Endometrium (tissue), 2 donors: ENCODE measurements at regions not wholly inside any gene's neighbourhood (a gene's known extent, or its start where the extent isn't known, plus 50 kb on each side); places are given as distances from the start of the nearest gene placed in this dataset.
"Not testable (repeated sequence)": the region's sequence is repeated elsewhere in the genome, so short reads cannot be mapped to it uniquely, and the experiment has no call there.

ENCODE experiments used
- FAIRE-seq: peaks from 2 replicates; lab custom pipeline; 2012; peaks lifted over from hg19 to GRCh38; lab: Jason Lieb, UNC
- donor health status: control.
- donor health status: control.

DNA sequence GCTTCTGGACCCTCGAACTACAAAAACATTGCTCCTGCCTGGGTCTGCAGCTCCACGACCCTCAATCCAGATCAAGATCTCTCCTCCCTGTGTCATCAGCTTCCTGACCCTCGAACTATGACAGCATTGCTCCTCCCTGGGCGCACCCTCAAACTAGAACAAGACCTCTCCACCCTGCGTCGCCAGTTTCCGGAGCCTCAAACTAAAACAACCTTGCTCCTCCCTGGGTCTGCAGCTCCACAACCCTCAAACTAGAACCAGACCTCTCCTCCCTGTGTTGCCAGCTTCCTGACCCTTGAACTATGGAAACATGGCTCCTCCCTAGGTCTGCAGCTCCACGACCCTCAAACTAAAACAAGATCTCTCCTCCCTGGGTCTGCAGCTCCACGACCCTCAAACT is 339.7 kb upstream of the SULF2 start:
- no peak for FAIRE-seq

- FAIRE-seq, result no peak
These were observed 339.0 kb upstream of the SULF2 start for GRCh38 chr20:48124181-48124782.

GRCh38 chr20:48120120-48120519 is 334.8 kb upstream of the SULF2 start:
- no peak for FAIRE-seq

DNA sequence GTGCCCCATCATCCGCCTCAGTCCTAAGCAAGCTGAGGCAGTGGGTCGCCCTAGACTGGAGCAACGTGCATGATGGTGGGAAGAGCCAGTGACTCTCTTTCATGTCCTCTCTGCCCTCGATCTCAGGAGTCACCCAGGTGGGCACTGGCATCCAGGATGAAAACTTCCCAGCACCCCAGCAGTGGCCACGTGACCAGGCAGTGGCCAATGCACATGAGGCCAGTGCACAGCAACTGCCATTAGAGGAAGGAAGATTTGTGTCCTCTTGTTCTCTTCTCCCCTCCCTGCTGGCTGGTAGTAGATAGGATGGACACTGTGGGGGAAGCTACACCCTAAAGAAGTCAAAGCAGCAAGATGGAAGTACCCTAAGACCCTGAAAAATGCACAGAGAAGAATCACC is 334.1 kb upstream of the SULF2 start:
- not testable (repeated sequence) for FAIRE-seq

GRCh38 chr20:48115502-48115901 is 330.2 kb upstream of the SULF2 start:
- no peak for FAIRE-seq

DNA sequence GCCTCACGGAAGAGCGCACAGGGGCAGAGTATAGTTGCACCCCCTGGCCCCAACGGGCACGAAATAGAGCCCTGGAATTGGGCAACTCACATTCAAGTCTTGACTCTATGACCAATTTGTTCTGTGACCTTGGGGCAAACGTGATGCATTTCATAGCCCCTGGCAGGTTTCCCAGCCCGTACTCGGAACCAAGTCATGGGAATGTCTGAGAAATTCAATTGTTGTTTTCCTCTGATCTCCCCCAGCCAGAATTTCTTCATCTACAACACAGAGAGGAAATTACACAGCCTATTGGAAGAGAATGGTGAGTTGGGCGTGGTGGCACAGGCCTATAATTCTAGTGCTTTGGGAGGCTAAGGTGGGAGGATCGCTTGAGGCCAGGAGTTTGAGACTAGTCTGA is 322.3 kb upstream of the SULF2 start:
- no peak for FAIRE-seq

GRCh38 chr20:48106428-48106827 is 321.1 kb upstream of the SULF2 start:
- no peak for FAIRE-seq

GRCh38 chr20:48105526-48105925 is 320.2 kb upstream of the SULF2 start:
- no peak for FAIRE-seq

- no peak for FAIRE-seq
These were observed 317.8 kb upstream of the SULF2 start for GRCh38 chr20:48102931-48103660.

DNA sequence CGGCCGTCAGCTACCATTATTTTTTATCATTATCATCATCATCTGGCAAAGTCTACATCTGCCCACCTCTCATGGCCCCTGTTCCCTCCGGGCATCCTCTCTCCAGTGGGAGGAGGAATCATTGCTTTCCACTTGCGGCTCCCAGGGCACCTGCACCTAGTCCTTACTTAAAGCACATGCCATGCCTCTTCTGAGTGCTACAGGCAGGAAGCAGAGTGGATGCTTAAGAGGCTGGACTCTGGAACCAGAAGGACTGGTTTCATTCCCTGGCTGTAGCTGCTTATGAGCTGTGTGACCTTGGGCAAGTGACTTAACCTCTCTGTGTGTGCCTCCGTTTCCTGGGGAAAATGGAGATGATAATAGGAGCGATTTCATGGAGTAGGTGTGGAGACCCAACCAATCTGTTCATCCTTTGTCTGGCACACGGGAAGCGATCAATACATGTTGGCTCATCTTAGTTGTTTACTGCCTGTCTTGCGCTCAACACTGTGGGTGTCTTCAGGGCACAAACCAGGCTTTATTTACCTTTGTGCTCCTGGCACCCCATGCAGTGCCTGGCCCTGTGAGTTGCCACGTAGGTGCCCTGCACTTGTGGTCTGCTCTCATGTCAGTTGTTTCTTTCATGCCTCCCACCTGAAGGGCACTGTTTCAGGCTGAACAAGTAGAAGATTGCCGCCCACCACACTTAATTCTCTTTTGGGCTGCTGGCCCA is 317.0 kb upstream of the SULF2 start:
- FAIRE-seq, result no peak

- no peak for FAIRE-seq
These were observed 315.2 kb upstream of the SULF2 start for GRCh38 chr20:48100483-48100882.

DNA sequence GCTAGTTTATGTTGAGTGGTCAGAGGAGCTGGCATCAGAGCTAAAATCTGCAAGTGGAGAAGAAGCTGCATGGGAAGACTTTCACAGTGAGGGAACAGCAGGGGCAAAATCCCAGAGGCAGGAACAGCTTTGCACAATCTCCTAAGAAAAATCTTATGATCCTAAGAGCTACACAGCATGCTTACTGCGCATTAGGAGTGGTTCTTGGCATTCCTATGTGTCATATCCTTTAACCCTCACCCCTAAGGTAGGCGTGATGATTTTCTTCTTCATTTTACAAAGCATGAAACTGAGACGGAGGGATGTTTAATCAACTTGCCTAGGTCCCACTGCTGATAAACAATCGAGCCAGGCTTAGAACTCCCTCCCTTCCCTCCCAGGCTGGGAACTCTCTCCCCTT is 313.6 kb upstream of the SULF2 start:
- no peak for FAIRE-seq

DNA sequence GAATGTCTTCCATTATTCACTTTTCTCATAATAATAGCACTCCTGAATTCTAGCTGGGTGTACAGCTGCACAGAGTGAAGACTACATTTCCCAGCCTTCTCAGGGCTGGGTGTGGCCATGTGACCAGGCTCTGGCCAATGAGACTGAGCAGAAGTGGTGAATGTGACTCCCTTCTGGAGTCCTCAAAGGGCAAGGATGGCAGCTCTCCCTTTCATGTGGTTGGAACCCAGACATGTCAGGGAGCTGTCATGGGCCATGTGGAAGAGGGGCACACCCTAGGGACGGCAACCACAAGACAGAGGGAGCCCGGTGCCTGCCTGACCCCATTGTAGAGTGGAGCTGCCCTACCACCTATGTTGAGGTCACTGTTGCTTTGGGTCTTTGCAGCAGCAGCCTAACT is 312.8 kb upstream of the SULF2 start:
- FAIRE-seq, result no peak

- no peak for FAIRE-seq
These were observed 311.9 kb upstream of the SULF2 start for GRCh38 chr20:48096957-48097890.

DNA sequence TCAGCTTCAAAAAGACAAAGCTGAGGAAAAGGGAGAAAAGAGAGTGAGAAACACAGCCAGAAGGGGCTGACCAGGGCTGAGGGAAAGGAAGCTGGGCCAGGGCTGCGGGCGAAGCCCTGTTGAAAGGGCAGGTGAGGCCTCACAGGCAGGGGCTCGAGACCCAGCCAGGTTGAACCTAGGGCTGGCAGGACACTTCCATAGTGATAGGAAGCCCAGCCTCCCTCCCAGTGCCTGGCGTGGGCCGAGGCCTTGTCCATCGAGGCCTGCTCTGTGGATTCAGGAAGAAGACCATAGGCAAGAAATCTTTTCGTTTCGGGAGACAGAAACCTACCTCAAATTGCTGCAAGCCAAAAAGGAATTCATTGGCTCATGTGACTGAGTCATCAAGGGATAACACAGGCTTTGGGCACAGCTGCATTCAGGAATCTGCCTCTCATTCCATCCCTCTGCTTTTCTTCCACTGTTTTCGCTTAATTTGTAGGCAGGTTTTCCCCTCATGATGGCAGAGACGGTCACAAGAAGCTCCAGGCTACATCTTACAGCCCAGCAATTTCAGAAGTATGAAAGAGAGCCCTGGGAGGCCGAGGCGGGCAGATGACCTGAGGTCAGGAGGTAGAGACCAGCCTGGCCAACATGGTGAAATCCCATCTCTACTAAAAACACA is 311.1 kb upstream of the SULF2 start:
- no peak for FAIRE-seq

- no peak for FAIRE-seq
These were observed 309.7 kb upstream of the SULF2 start for GRCh38 chr20:48094944-48095343.

- no peak for FAIRE-seq
These were observed 309.0 kb upstream of the SULF2 start for GRCh38 chr20:48094196-48094749.

DNA sequence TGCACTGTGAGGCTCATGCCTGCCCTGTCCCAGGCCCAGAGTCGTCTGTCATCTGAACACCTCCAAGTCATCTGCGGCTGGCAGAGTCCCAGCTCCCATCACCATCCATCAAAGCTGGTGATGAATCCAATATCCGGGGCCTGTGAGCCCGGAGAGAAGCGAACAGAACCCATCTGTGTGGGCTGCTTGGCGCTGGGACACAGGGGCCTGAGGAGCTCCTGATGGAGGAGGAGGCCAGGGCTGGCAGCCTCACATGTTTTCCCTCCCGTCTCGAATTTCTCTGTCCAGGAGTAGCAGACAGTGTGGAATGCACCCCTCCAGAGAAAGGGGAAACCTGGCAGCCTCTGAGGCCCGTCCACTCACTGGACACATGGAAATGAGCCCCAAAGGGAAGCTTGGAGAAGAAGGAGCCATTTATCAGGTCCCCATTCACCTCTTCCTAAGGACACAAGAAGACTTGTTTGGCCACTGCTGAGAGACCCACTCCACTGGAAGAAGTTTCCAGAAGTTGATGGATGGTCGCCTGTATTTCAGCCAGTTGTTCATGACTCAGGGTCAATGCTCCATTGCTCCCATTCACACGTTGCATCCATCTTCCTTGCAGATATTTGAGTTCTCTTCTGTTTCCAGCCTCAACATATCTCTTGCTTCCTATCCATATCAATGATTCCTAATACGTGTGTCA is 307.5 kb upstream of the SULF2 start:
- no peak for FAIRE-seq

- FAIRE-seq, result no peak
These were observed 305.5 kb upstream of the SULF2 start for GRCh38 chr20:48090784-48091183.

DNA sequence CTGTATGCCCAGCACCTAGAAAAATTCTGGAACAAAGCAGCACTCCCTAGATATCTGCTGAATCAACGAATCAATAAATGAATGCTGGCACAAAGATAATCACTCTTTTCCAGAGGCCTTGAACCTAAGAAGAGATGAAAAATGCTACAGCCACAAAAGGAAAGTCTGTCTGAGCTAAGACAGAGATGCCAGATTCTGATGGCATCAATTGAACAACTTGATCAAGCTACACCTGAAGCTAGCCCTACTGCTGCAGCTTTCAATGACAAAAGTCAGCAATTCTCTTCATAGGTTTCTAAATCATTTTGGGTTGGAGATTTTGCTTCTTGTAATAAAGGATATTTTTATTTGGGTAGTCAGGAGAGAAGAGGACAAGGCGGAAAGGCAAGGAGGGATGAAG is 305.0 kb upstream of the SULF2 start:
- no peak for FAIRE-seq

GRCh38 chr20:48080583-48080982 is 295.3 kb upstream of the SULF2 start:
- FAIRE-seq, result no peak
